DOHH2 (cell line): ENCODE measurements at regions not wholly inside any gene's neighbourhood (a gene's known extent, or its start where the extent isn't known, plus 50 kb on each side); places are given as distances from the start of the nearest gene placed in this dataset.

Experiments
- H3F3A ChIP-seq: fragments of 200-600 bp; sonication (generic), shearing (Covaris generic); 2 replicates; pipeline ENCODE4 v1.6.0; 2016; ENCODE audit warnings: antibody characterized with exemption, mild to moderate bottlenecking; ENCODE audit not compliant: control insufficient read depth, insufficient read depth
- H3K27ac ChIP-seq: fragments of 200-600 bp; sonication (generic); 2 replicates; pipeline ENCODE4 v1.5.1; 2014; ENCODE audit warnings: low read depth, mild to moderate bottlenecking, low read length, moderate library complexity
- H3K27me3 ChIP-seq: fragments of 200-600 bp; sonication (generic); 2 replicates; pipeline ENCODE4 v1.6.1; 2014; ENCODE audit warnings: mild to moderate bottlenecking, low read length, mixed read lengths; ENCODE audit not compliant: control insufficient read depth
- H3K36me3 ChIP-seq: fragments of 200-600 bp; sonication (generic); 2 replicates; pipeline ENCODE4 v1.6.1; 2014; ENCODE audit warnings: mild to moderate bottlenecking, low read length, moderate library complexity, mixed read lengths; ENCODE audit not compliant: control insufficient read depth
- H3K4me1 ChIP-seq: fragments of 200-600 bp; sonication (generic); 2 replicates; pipeline ENCODE4 v1.6.1; 2014; ENCODE audit warnings: mild to moderate bottlenecking, low read length, mixed read lengths; ENCODE audit not compliant: control insufficient read depth
- H3K4me2 ChIP-seq: fragments of 200-600 bp; sonication (generic); 2 replicates; pipeline ENCODE4 v1.6.0; 2014; ENCODE audit warnings: mild to moderate bottlenecking, low read length, moderate library complexity
- H3K4me3 ChIP-seq: fragments of 200-600 bp; sonication (generic); 2 replicates; pipeline ENCODE4 v1.5.1; 2014; ENCODE audit warnings: mild to moderate bottlenecking, low read length, mixed read lengths
- H3K79me2 ChIP-seq: fragments of 200-600 bp; sonication (generic); 2 replicates; pipeline ENCODE4 v1.6.1; 2014; ENCODE audit warnings: mild to moderate bottlenecking, low read length, mixed read lengths; ENCODE audit not compliant: control insufficient read depth
- H3K9me2 ChIP-seq: fragments of 200-600 bp; sonication (generic); replicated peaks from 2 replicates; pipeline ENCODE4 v1.6.1; 2014; ENCODE audit warnings: mild to moderate bottlenecking, low read length, mixed read lengths; ENCODE audit not compliant: control insufficient read depth
- H3K9me3 ChIP-seq: fragments of 200-600 bp; sonication (generic); 2 replicates; pipeline ENCODE4 v1.6.1; 2014; ENCODE audit warnings: antibody characterized with exemption, low read length, mixed read lengths; ENCODE audit not compliant: control insufficient read depth, insufficient read depth
- H4K20me1 ChIP-seq: fragments of 200-600 bp; sonication (generic); 2 replicates; pipeline ENCODE4 v1.6.0; 2014; ENCODE audit warnings: low read depth, mild to moderate bottlenecking, antibody characterized with exemption, low read length, moderate library complexity; ENCODE audit not compliant: control insufficient read depth, insufficient read depth
- EZH2phosphoT487 ChIP-seq: fragments of 200-600 bp; sonication (generic); IDR thresholded peaks from 2 replicates; pipeline ENCODE4 v1.6.1; 2017; ENCODE audit warnings: borderline replicate concordance, mild to moderate bottlenecking, antibody characterized with exemption, low read length, moderate library complexity, mixed read lengths
- TF ChIP-seq, protein P1 (sequence below): fragments of 200-600 bp; sonication (generic); IDR thresholded peaks from one replicate; pipeline ENCODE4 v1.5.1; 2014; ENCODE audit warnings: antibody characterized with exemption, mild to moderate bottlenecking, low read depth, low read length; ENCODE audit not compliant: poor library complexity, severe bottlenecking

- Histone ChIP-seq H3K79me2 (no peaks in the 10 kb centered on the region), H3K27ac (no peak overlapping the region), H3K4me2 (no peak overlapping the region), H3K27me3 (no peaks in the 10 kb centered on the region), H3K36me3 (no peaks in the 10 kb centered on the region), H4K20me1 (no peaks in the 10 kb centered on the region), H3K4me1 (no peaks in the 10 kb centered on the region), H3K9me2 (no peaks in the 10 kb centered on the region), H3K4me3 (no peak overlapping the region), H3K9me3 (no peaks in the 10 kb centered on the region), H3F3A (no peaks in the 10 kb centered on the region)
- no peak for TF ChIP-seq EZH2phosphoT487
- TF ChIP-seq, protein P1, sequence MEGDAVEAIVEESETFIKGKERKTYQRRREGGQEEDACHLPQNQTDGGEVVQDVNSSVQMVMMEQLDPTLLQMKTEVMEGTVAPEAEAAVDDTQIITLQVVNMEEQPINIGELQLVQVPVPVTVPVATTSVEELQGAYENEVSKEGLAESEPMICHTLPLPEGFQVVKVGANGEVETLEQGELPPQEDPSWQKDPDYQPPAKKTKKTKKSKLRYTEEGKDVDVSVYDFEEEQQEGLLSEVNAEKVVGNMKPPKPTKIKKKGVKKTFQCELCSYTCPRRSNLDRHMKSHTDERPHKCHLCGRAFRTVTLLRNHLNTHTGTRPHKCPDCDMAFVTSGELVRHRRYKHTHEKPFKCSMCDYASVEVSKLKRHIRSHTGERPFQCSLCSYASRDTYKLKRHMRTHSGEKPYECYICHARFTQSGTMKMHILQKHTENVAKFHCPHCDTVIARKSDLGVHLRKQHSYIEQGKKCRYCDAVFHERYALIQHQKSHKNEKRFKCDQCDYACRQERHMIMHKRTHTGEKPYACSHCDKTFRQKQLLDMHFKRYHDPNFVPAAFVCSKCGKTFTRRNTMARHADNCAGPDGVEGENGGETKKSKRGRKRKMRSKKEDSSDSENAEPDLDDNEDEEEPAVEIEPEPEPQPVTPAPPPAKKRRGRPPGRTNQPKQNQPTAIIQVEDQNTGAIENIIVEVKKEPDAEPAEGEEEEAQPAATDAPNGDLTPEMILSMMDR: no peak
Observed at GRCh38 chr3:153093629-153094028, 68.4 kb upstream of the RAP2B start.

DNA sequence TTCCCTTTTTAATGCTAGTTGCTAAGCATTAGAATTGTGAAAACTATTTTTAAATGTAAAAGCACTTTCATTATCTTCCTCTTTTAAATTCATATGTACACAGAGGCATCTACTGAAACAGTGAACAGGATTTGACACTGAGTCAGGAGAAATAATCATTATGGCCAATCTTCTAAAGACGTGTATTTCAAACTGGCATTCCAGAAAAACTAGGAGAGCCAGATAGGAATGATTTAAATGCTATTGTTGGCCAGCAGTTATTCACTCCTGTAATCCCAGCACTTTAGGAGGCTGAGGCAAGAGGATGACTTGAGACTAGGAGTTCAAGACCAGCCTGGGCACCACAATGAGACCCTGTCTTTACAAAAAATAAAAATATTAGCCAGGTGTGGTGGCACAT, 67.6 kb upstream of the RAP2B start:
- no peaks in the 10 kb centered on the region for H3K4me1 ChIP-seq
- no peaks in the 10 kb centered on the region for H3F3A ChIP-seq
- no peak overlapping the region for H3K4me2 ChIP-seq
- no peaks in the 10 kb centered on the region for H3K79me2 ChIP-seq
- no peaks in the 10 kb centered on the region for H4K20me1 ChIP-seq
- H3K4me3 ChIP-seq: no peak overlapping the region
- no peaks in the 10 kb centered on the region for H3K27me3 ChIP-seq
- no peaks in the 10 kb centered on the region for H3K9me3 ChIP-seq
- no peak overlapping the region for H3K27ac ChIP-seq
- no peaks in the 10 kb centered on the region for H3K36me3 ChIP-seq
- no peak for TF ChIP-seq EZH2phosphoT487
- TF ChIP-seq, protein P1: no peak
- no peaks in the 10 kb centered on the region for H3K9me2 ChIP-seq

DNA sequence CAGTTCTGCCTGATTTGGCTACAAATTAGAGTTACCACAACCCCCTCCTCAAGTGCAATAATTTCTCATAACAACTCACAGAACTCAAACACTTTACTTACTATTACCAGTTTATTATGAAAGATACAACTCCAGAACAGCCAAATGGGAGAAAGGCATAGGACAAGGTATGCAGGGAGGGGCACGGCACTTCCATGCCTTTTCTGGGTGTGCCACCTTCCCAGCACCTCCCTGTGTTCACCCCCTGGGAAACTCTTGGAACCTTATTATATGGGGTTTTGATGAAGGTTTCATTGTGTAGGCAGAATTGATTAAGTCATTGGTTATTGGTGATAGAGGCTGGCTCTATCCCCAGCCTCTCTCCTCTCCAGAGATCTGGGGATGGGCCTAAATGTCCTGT, 66.6 kb upstream of the RAP2B start:
- H3K4me3 ChIP-seq: no peak overlapping the region
- H3K79me2 ChIP-seq: no peaks in the 10 kb centered on the region
- no peaks in the 10 kb centered on the region for H3F3A ChIP-seq
- H3K27me3 ChIP-seq: no peaks in the 10 kb centered on the region
- no peaks in the 10 kb centered on the region for H4K20me1 ChIP-seq
- H3K4me2 ChIP-seq: no peak overlapping the region
- no peaks in the 10 kb centered on the region for H3K9me2 ChIP-seq
- TF ChIP-seq, protein P1: no peak
- no peak for TF ChIP-seq EZH2phosphoT487
- no peaks in the 10 kb centered on the region for H3K36me3 ChIP-seq
- no peaks in the 10 kb centered on the region for H3K9me3 ChIP-seq
- no peaks in the 10 kb centered on the region for H3K4me1 ChIP-seq
- H3K27ac ChIP-seq: no peak overlapping the region

GRCh38 chr3:153096731-153097131, 65.3 kb upstream of the RAP2B start:
- H3K9me2 ChIP-seq: no peaks in the 10 kb centered on the region
- no peaks in the 10 kb centered on the region for H3F3A ChIP-seq
- H3K36me3 ChIP-seq: no peaks in the 10 kb centered on the region
- no peaks in the 10 kb centered on the region for H4K20me1 ChIP-seq
- H3K9me3 ChIP-seq: no peaks in the 10 kb centered on the region
- H3K4me1 ChIP-seq: no peaks in the 10 kb centered on the region
- no peaks in the 10 kb centered on the region for H3K79me2 ChIP-seq
- TF ChIP-seq, protein P1: no peak
- no peak for TF ChIP-seq EZH2phosphoT487
- no peak overlapping the region for H3K4me3 ChIP-seq
- H3K4me2 ChIP-seq: no peak overlapping the region
- H3K27me3 ChIP-seq: no peaks in the 10 kb centered on the region
- H3K27ac ChIP-seq: no peak overlapping the region
